ENCODE measurements at regions not wholly inside any gene's neighbourhood (a gene's known extent, or its start where the extent isn't known, plus 50 kb on each side); places are given as distances from the start of the nearest gene placed in this dataset.

GRCh38 chr14:86015941-86016340 is 486.0 kb downstream of the FLRT2 start:
- no peak for DNase-seq

GRCh38 chr14:86015511-86015910 is 485.6 kb downstream of the FLRT2 start:
- DNase-seq = no peak

DNA sequence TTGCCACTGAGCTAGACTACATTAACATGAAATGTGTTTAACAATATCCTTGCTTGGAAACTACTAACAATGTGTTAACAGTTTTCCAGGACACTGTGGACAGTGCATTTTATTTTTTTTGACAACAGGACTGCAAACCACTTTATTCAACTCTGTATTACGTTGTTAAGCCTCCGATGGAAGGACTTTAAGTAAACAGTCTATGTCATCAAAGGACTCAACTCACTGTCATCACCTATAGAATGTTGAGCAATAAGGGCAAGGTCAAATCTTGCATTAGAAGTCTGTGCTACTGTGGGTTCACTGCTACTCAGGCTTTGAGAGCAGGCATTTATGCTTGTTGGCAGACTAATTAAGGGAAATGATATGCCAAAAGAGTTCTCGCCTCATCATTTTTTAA is 483.7 kb downstream of the FLRT2 start:
- no peak for DNase-seq

- DNase-seq = no peak
Observed at GRCh38 chr14:86012461-86012860, 482.5 kb downstream of the FLRT2 start.

DNA sequence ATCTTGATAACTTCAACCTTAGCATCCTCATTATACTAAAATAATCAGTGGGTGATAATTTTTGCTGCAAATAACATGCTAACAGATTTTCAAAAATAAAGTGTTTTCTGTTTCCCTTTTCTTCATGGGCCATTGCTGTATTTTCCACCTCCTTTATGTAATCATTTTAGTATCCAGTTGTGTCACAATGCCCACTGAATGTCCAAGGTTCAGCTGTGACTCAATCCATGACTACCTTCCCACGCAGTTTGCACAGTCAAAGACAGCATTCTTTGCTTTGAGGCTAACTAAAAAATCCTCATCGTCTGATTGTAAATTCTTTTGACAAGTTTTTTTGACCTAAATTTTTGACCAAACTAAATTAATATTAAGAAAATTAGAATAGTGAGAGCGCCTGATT is 474.1 kb downstream of the FLRT2 start:
- DNase-seq = no peak

DNA sequence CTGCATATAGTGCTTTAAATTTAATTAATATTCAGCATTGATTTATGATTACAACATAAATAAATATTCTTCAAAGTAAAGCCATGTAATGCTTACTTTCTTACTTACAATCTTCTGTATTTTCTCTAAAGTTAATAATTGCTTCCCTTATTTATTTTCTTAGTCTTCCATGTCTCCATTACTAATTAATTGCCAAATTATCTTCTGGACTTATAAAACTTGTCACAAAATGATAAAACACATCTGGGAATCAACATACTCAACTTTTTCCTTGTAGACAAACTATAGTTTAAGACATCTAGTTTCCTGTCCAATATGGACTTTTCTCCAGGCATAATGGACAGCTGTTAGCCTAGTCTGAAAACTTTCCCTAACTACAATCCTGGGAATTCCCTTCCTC is 466.6 kb downstream of the FLRT2 start:
- no peak for DNase-seq

- no peak for DNase-seq
Observed at GRCh38 chr14:85991156-85991555, 461.2 kb downstream of the FLRT2 start.

DNA sequence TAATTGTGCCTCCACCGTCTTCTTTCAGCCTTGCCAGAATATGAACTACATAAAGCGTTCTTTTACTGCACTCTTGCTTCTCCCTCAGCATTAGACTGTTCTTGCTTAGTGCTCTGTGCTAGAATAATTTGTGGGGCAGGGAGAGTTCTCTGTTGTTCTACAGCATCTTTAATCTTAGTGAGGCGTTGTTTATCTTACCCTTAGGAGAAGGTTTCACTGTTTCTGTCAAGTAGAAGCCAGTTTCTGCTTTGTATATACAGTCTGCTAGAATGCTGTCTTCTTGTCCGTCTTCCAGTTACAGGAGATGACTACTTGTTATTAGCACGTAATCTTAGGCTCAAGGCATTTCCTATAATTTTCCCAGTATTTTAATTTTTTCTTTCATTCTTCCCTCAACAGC is 458.0 kb downstream of the FLRT2 start:
- no peak for DNase-seq

DNA sequence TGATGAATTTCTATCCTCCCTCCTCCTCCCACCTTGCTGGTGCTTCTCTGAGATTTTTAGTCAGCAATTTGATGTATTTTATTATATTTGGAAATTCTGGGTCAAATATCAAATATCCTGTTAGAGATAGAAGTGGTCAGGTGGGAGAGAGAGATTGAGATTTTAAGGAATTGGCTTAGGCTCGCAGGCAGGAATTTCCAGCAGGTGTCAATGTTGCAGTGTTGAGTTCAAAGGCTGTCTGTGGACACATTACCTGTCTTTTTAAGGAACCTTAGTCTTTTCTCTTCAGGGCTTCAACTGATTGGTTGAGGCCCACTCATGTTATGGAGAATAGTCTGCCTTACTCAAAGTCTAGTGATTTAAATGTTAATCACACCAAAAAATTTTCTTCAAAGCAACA is 457.3 kb downstream of the FLRT2 start:
- no peak for DNase-seq

DNA sequence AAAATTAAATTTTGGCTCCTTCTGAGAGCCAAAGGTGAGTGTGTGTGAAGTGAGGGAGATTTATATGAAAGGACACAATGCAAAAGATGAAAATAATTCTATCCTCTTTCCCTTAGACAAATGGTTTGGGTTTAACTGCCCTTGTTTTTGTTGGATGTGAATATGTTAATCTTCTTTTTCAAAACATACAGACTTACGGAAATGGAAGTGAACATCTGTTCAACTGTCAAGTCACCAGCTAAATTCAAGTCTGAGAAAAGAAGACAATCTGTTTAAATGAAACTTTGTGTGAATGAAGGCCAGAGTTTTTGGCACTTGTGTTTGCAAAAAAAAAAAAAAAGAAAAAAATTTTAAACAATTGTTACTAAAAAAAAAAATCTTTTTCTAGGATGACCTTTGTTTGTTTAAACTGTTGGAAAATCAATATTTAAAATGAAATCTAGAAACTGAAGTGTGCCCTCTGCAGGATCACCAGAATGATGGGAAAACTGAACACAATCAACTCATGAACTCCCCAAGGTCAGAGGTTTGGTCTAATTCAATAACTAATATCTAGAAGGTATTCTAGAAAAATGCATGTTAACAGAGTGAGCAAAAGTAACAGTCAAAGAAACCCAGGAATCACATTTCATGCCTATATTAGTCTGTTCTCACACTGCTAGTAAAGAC is 448.8 kb downstream of the FLRT2 start:
- DNase-seq = no peak

GRCh38 chr14:85974602-85975001 is 444.7 kb downstream of the FLRT2 start:
- DNase-seq = no peak

DNA sequence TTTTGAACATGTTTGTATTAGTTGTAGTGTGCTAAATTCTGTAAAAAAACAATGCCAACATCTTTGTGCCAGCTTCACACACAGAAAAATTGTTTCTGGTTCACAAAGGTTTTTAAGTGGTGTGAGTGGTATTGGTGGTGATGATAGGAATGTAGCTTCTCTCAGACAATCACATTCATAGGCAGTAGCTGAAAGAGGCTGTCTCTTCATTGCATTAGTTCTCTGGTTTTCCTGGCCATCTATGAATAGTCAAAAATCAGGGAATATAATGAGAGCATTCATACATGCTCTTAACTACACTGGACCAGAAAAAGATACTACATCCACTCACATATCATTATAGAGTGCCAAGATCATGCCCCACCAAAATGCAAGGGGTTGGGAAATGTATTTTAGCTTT is 433.5 kb downstream of the FLRT2 start:
- DNase-seq = no peak

GRCh38 chr14:85960756-85961155 is 430.8 kb downstream of the FLRT2 start:
- no peak for DNase-seq

DNA sequence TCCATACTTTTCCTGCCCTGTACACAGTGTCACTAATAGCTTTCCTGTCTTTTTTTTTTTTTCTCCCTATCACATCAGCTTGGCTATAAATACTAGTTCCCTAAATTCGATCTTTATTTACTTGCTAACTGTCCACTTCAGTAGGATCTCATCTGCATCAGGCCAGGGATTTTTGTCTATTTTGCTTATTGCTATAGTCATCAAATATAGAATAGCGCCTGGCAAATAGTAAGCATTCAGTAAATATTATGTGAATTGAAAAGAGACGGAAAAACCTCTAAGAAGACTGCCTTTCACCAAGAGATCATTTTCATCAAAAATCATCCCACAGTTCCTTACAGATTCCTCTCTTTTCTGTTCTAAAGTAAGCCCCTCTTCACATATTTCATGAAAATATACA is 429.1 kb downstream of the FLRT2 start:
- DNase-seq = no peak

GRCh38 chr14:85958069-85958468 is 428.1 kb downstream of the FLRT2 start:
- no peak for DNase-seq

GRCh38 chr14:85953265-85953664 is 423.3 kb downstream of the FLRT2 start:
- no peak for DNase-seq

GRCh38 chr14:85948153-85948552 is 418.2 kb downstream of the FLRT2 start:
- no peak for DNase-seq

DNA sequence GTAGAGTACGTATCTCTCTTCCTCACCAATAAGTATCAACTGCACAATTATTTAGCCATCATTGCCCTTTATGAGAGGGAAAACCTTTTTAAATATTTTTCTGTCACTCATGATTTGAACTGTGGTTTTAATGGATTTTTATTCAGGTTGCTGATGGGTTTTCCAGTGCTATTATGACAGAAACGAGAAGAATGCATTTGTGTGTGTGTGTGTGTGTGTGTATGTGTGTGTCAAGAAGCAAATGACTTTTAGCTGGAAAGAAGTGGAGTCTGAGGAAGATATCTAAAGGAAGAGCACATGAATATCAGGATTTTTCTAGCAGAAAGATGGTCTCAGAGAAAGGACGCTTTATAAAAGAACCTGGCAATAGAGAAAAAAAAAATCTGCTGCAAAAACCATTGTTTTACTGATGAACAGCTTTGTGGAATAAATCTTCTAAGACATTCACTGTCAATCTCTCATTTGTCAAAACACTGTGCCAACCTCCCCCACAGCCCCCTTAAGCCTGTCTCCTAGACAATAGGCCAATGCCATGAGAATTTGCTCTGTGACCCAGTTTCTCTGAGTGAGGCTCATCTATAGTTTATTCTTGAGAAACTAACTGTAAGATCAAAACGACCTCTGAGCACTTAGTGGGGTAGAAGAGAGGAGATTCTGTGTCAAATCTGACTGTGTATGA is 417.7 kb downstream of the FLRT2 start:
- no peak for DNase-seq

DNA sequence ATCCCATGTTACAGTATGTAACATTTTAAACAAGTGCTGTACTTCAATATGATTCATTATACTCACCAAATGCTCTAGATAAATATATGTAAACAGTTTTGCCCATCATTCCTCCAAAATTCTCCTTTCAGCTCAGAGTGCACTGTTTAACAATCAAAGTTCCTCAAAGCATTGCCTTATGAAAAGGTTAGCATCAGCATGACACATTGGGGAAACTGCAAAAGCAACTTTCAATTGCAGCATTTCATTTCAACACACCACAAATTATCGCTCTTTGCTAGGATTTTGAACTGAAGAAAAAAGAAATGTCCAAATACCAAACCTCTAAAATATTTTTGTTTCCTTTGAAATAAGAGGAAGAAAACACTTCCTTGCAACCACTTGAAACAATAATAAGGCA is 413.2 kb downstream of the FLRT2 start:
- no peak for DNase-seq

GRCh38 chr14:85934886-85935254 is 404.9 kb downstream of the FLRT2 start:
- no peak for DNase-seq

GRCh38 chr14:85934123-85934885 is 404.4 kb downstream of the FLRT2 start:
- no peak for DNase-seq

- DNase-seq = no peak
Observed at GRCh38 chr14:85921241-85921640, 391.3 kb downstream of the FLRT2 start.

DNA sequence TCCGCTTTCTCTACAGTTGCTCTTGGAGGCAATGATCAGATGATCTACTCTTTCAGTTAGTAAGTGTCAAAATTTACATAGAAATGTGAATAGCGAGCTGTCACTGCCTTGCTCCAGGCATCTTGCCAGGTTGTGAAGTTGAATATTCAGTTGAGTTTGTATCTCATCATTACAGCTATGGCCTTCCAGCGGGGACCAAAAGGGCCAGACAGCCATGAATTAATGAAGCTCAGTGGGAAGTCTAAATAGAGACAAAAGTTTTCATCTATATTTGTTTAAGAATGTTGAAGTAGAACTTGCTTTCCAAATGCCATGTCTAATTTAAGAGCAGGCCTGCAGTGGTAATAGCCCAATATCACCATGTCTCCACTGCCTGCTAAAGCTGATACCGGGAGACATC is 387.8 kb downstream of the FLRT2 start:
- DNase-seq = no peak

DNA sequence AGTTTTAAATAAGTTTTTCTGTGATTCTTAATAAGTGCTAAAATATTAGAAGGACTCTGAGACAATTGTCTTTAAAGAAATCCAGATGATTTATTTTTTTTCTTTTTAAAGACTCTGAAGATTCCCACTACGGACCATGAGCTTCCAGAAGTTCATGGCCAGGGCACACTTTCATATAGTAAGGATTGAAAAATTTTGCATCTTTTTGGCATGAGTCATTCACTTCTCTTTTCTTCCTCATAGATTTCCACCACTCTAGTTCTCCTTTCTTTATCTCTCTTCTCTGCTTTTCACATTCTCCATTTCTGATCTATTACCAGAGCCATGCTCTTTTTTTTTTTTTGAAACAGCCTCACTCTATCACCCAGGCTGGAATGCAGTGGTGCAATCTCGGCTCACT is 385.8 kb downstream of the FLRT2 start:
- DNase-seq = no peak
